HL-60 (cell line): ENCODE measurements at regions not wholly inside any gene's neighbourhood (a gene's known extent, or its start where the extent isn't known, plus 50 kb on each side); places are given as distances from the start of the nearest gene placed in this dataset.

ENCODE experiments used
- CTCF ChIP-seq: IDR thresholded peaks from one replicate; pipeline ENCODE4 v1.5.1; 2011; ENCODE audit warnings: low read length, control low read depth, inconsistent platforms; ENCODE audit not compliant: insufficient read depth
- POLR2AphosphoS5 ChIP-seq: IDR thresholded peaks from 2 replicates; pipeline ENCODE4 v1.6.1; 2012; ENCODE audit warnings: low read depth
- REST ChIP-seq: IDR thresholded peaks from 2 replicates; pipeline ENCODE4 v1.6.1; 2012; ENCODE audit warnings: low read depth; ENCODE audit not compliant: insufficient replicate concordance

GRCh38 chr3:170776887-170777563 lies 93.0 kb downstream of the RPL22L1 start:
- TF ChIP-seq CTCF (no peak), REST (no peak), POLR2AphosphoS5 (no peak)
